GM19397 (cell line): ENCODE measurements at regions not wholly inside any gene's neighbourhood (a gene's known extent, or its start where the extent isn't known, plus 50 kb on each side); places are given as distances from the start of the nearest gene placed in this dataset.
"Not testable (repeated sequence)": the region's sequence is repeated elsewhere in the genome, so short reads cannot be mapped to it uniquely, and the experiment has no call there.

Experiments used
- ATAC-seq: cut with Tn5 transposase; IDR thresholded peaks from one replicate; pipeline ENCODE4 v1.9.1; 2021; ENCODE audit warnings: mild to moderate bottlenecking, moderate library complexity; ENCODE audit not compliant: unreplicated experiment

DNA sequence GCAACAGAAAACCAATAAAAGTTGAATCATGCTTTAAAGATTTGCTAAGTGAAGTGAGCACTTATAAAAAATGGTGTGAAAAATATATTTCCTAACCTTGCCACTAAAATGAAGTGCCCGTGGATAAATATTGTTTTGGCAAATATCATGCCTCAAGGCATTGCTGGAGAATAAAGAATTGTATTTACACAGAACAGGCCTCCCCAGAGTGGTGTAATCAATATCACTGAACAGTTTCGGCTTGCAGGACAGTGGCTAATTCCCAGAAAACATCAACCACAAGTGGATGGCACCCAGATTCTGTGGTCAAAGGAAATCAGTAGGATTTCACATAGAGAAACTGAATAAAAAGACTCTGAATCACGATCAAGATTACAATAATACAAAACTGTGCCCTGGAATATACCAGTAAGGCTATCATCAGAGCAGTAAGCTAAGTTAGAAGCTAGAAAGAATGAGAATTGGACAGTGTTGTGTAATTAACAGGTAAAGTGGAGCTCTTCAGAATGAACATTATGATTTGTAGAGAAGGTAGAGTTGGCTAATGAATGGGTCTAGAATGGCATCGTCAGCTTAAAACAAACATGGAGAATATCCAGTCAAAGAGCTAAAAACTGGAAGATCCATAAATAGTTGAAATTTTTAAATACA is 1026.9 kb upstream of the ADGRB3 start:
- no peak for ATAC-seq

DNA sequence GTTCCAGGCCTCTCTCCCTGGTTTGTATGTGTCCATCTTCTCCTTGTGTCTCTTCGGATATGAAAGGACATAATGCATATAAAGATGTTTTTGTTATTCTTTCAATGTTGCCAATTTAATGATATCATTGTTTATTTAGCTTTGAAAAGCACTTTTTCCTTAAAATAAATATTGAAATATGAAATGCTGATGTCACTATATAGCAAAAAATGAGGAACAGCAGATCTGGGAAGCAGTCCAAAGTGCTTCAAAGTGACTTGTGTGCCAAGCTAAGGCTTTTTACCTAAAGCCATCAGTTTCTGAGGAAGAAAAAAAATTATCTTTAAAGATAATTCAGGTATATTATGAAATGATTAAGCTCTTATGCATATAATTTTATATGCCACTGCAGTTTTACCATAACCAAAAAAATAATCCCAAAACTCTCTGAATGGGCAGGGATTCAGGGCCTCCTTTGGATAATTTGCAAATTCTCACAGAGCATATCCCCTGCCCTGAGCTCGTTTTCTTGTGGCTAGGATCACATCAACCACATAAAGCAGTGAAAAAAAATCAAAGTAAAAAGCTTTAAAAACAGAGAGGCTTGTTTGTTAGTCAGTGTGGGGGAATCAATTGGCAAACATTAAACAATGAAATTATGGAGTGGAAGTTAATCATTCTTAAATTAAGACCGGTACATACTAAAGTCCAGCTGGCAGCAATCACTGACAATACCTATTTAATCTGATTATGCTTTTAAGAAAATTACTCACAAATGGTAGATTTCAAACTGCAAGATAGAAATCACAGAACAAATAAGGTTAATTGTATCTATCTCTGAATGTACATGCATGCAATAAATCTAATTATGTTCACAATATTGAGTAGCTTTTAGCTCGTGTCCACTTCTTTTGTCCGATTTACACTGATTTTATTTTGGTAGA is 1027.9 kb upstream of the ADGRB3 start:
- ATAC-seq: no peak

DNA sequence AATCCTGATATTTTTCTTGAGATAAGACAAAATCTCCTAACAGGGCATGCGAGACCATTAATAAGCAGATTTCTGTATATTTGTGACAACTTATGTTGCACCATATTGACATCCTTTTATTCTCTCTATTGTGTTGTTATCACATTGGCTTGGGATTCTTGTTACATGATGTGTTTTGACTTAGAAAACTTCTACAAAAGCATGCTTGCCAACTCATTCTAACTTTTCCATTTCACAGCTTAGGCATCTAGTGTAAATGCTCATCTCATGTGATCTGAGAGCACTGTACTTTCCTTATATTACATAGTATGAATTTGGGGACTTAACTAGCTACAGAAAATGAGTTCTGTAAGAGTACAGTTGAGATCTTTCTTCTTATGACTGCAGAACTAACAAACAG is 1040.7 kb upstream of the ADGRB3 start:
- ATAC-seq: no peak

DNA sequence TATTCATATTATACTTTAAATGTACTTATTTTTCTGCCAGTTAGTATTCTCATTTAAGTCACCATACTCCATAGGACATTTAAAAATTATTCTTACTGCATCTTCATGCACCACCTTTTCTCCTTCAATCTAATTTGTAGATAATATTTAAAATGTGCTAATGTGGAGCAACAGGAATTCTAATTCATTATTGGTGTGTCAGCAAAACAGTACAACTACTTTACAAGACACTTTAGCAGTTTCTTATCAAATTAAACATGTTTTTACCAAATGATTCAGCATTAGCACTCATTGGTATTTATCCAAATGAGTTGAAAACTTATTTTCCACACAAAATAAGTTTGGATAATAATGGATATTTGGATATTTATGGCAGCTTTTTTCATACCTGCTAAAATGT is 1041.8 kb upstream of the ADGRB3 start:
- no peak for ATAC-seq

DNA sequence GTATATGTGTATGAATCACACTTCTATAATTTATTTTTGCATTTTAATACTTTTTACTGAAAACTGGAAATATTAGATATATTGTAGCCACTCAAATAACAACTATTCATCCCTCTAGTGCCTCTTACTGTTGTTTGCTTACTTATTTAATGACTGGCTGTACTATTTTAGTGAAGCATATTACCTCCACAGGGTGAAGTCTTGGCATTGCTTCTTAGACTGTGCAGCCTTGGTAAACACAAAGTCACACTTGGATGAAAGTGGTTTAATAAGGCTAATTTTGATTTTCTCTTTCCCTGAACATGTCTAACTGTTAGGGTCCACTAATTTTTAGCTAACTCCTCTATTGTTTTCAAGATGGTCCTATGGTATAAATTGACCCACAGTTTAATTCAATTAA is 1043.2 kb upstream of the ADGRB3 start:
- ATAC-seq: no peak

DNA sequence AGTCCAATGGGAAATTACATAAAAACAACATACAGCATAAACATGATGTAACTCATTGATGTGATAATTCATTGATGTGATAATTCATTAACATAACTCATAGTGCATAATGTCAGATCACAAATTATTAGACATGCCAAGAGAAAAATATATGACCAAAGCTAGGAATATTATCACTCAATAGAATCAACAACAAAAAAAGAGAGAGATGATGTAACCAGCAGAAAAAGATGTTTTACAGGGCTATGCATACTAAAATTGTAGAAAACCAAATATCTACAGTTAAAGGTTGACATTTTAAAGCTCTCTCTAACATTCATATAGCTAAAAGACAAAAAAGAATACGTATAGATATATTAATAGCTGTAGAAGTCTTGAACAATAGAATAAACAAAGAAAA is 1067.2 kb upstream of the ADGRB3 start:
- no peak for ATAC-seq

DNA sequence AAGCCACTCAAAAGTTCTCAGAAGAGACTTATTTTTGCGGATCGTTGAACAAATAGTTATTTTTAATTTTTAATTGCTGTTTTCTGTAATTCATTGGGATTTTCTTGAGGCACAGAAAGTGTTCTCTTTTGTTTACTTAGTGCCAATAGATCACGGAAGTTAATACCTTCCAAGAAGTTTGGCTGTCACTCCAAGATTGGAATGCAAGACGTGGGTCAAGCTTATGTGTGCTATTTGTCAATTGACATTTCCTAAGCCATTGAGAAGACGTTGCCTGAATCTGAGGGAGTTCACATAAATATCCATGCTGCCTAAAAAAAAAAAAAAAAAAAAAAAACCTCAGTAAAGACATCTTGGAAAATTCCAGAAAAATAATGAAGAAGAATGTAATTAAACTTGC is 1071.4 kb upstream of the ADGRB3 start:
- ATAC-seq: no peak

DNA sequence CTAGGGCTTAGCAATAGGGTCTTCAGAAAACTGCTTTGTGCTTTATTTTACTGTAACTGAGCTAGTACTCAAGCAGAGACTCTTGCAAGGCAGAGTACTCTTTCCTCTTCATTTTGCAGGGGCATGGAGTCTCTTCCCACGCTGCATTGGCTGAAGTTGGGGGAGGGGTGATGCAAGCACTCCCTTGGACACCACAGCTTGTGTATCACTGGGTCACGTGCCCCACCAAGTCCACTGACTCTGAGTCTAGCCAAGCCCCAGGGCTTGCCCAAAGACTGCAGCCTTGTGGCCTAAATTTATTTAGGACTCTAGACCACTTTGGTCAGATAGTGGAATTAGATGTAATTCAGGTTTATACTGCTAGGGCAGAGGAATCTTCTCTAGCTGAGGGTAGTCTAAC is 1075.0 kb upstream of the ADGRB3 start:
- ATAC-seq: no peak

DNA sequence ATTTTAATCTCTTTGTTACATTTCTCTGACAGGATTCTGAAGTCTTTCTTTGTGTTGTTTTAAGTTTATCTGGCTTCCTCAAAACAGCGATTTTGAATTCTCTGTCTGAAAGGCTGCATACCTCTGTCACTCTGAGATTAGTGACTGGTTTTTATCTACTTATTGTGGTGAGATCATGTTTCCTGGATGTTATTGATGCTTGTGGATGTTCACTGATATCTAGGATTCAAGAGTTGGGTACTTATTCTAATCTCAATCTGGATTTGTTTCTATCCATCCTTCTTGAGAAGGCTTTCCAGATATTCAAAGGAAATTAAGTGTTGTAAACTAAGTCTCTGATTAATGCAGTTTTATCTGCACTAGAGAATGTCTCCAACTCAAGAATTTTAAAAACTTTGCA is 1076.1 kb upstream of the ADGRB3 start:
- no peak for ATAC-seq

DNA sequence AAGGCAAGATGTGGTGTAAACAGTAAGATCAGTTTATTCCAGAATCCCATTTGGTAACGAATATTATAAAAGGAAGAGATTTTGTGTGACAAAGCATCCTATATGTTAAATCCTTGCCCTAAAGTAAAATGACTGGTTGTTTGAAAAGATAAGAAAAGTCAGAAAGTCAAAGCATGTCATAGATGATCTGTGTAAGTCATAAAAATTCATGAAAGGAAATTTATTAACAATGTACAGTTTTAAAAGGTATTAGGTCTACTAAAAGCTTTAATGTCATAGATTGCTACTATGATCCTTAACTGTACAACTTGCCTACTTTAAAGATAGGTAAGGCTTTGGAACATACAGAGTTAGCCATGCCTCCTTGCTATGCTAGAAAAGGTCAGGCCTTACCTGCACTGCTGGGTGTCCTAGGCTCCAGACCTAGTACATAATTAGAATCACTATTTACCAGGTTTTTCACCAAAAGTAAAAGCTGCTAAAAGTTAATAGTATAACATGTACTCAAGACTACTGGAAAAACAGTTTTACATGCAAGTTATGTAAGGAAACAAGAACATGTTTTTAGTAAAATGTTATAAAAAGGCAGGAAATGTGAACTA is 1090.1 kb upstream of the ADGRB3 start:
- ATAC-seq: no peak

DNA sequence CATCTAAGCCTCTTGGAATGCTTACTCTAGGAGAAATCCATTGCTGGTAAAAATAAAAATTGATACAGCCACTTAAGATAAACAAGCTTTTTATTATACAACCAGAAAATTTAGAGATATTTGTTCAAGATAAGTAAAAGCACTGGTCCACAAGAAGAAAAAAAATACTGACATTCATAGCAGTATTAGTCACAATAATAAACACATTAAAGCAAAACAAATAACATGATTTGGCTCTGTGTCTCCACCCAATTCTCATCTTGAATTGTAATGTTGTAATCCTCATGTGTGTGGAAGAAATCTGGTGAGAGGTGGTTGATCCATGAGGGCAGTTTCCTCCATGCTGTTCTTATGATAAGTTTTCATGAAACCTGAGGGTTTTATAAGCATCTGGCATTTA is 1093.5 kb upstream of the ADGRB3 start:
- no peak for ATAC-seq

DNA sequence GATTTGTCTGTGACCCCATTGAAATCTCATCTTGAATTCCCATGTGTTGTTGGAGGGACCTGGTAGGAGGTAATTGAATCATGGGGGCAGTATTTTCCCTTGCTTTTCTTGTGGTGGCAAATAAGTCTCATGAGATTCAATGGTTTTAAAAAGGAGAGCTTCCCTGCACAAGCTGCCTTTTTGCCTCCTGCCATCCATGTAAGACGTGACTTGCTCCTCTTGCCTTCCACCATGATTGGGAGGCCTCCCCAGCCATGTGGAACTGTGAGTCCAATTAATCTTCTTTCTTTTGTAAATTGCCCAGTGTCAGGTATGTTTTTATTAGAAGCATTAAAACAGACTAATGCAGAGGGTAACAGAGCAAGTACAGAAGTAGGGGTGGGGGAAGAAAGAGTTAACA is 1097.0 kb upstream of the ADGRB3 start:
- ATAC-seq: no peak

DNA sequence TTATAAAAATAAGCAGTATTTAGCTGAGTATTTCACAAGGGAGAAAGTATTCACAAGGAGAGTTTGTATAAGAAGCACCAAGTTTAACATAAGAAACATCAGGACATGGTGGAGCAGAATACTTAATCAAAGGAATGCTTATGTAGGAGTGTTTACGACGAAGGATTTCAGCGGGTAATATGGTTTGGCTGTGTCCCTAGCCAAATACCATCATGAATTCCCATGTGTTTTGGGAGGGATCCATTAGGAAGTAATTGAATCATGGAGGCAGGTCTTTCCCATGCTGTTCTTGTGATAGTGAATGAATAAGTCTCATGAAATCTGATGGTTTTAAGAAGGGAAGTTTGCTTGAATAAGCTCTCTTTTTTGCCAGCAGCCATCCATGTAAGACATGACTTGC is 1099.1 kb upstream of the ADGRB3 start:
- ATAC-seq: no peak

DNA sequence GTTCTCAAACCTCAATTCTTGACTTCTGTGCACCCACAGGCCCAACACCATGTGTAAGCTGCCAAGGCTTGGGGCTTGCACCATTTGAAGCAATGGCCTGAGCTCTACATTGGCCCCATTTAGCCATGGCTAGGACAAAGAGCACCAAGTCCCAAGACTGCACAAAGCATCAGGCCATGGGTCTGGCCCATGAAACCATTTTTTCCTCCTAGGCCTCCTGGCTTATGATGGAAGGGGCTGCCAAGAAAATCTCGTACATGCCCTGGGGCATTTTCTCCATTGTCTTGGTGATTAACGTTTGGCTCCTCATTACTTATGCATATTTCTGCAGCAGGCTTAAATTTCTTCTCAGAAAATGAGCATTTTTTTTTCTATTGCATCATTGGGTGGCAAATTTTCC is 1128.7 kb upstream of the ADGRB3 start:
- ATAC-seq: no peak

DNA sequence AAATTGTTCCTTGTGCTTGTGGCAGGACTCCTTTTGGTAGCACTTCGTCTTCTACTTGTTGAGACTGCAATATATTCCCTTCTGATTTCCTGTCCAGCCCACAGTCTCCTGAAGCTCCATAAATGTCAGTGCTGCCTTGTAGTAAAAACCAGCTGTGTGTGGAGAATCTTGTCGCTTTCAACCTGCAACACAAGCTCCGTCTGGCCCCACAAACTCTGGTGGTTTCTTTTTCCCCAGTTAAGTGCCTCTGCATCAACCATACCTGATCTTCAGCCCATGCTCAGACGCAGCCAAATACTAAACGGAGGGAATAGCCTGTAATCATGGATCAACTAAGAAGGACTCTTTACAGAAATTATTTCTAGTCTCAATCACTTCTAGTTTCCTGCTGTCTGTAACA is 1133.3 kb upstream of the ADGRB3 start:
- no peak for ATAC-seq

DNA sequence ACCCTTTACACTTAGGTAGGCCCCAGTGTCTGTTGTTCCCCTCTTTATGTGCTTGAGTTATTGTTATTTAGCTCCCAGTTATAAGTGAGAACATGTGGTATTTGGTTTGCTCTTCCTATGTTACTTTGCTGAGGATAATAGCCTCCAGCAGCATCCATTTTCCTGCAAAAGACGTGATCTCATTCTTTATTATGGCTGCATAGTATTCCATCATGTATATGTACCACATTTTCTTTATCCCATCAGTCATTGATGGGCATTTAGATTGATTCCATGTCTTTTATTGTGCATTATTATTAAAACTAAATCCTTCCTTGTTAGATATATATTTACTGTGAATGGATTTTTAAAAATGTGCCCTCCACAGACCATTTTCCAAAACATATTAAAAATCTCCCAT is 1137.3 kb upstream of the ADGRB3 start:
- ATAC-seq: no peak

DNA sequence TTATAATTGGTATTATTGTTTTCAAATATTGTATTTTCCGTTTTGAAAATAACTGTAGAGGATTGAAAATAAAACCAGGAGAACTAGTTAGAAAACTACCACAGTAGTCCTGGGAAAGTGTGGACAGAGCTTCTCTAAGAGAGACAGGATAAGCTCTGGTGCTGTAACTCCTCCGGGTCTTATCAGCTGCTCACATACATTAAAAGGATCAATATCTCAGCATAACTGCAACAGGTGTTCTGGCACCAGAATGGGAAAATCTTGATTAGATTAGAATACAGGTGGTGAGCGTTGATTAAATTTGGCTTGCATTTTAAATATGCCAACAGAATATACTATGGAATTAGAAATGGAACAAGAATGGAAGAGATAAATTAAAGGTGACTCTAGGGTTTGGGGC is 1138.9 kb upstream of the ADGRB3 start:
- no peak for ATAC-seq

DNA sequence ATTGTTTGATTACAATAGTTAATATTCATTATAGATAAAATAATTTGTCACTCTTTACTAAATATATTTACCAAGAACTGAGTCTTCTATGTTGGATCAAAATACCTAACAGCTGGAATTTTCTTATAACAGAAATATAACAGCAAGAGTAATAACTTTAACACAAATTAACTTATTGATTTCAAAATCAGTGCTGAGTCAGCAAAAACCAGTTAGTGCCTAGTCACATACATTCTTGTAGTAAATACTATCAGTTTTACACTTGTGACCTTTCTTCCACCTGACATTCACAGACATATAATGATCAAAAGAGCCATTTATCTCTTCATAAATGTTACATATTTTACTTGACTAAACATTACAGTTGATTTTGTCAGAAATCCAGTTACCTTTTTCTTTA is 1141.4 kb upstream of the ADGRB3 start:
- ATAC-seq: no peak

DNA sequence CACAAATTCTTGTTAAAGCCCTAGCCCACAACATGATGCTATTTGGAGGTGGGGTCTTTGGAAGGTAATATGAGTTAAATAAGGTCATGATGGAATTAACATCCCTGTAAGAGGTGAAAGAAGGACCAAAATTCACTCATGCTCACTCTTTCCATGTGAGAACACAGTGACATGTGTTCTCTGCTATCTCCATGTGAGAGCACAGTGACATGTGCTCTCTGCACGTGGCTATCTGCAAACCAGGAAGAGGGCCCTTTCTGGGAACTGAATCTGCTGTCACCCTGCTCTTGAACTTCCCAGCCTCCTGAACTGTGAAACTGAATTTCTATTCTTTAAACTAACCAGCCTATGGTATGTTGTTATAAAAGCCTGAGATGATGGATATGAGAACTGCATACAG is 1159.4 kb upstream of the ADGRB3 start:
- no peak for ATAC-seq

DNA sequence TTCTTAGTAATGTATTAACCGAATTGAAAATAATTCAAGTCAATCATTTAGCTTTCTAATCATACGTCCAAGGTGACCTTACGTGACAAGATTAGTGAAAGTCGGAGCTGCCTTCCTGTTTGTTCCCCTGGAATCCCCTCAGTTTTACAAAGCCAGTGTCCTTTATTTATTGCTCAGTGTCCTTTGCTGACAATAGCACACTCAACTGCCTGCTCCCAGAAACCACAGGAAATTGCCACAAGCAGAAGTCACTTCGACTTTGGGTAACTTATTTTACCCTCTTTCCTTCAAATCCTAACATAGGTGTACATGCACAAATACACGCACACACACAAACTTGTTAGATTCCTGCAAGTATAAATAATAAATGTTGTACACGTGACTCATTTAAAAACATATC is 1167.7 kb upstream of the ADGRB3 start:
- no peak for ATAC-seq

DNA sequence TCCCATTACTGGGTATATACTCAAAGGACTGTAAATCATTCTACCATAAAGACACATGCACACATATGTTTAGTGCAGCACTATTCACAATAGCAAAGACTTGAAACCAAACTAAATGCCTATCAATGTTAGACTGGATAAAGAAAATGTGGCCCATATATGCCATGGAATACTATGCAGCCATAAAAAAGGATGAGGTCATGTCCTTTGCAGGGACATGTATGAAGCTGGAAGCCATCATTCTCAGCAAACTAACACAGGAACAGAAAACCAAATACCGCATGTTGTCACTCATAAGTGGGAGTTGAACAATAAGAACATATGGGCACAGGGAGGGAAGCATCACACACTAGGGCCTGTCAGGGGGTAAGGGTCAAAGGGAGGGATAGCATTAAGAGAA is 1172.4 kb upstream of the ADGRB3 start:
- not testable (repeated sequence) for ATAC-seq

DNA sequence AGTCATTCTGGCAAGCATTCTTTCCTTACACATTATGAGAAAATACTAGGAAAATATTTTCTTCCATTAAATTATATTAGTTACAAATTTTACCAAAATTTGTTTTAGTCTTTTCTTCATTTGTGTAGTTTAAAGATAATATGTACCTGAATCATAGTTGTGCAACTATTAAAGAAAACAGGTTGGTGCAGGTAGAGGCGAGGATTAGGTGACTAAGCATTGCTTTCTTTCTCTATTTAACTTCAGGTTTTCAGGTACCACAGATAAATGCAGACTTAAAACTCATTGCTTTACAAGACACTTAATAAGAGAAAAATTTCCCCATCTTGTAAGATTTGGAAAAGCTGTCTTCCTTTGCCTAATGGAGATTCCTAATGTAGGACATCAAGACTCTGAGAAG is 1175.5 kb upstream of the ADGRB3 start:
- no peak for ATAC-seq
